ENCODE measurements at regions not wholly inside any gene's neighbourhood (a gene's known extent, or its start where the extent isn't known, plus 50 kb on each side); places are given as distances from the start of the nearest gene placed in this dataset.

GRCh38 chr6:143607168-143607567, 70.6 kb upstream of the PHACTR2 start:
- Histone ChIP-seq H3K4me3 (no peak overlapping the region), H3K27me3 (ENCODE audit: insufficient read depth in 3 of 3, low read length in 2 of 3) (no peaks in the 10 kb centered on the region), H3K4me1 (no peaks in the 10 kb centered on the region), H3K27ac (no peak overlapping the region), H3K9me3 (no peaks in the 10 kb centered on the region), H3K36me3 (ENCODE audit: insufficient read depth in 1 of 2, low read depth in 1 of 2) (no peaks in the 10 kb centered on the region)
- ATAC-seq (peak in 1 of 4 donors; percentile 56), DNase-seq (no peak)
- intact Hi-C loops (cut with DNase I) = no loop called here
- WGBS, 3 donors = 60 to 64% (median 62%) methylated on average over 7 of the region's 7 CpGs
- TF ChIP-seq CTCF (IDR thresholded peaks at IDR 0.05) = no peak

- TF ChIP-seq CTCF (IDR thresholded peaks at IDR 0.05) = no peak
- no peak overlapping the region for H3K27ac ChIP-seq
- no peaks in the 10 kb centered on the region for H3K9me3 ChIP-seq
- no peaks in the 10 kb centered on the region for H3K4me1 ChIP-seq
- 89 to 96% (median 93%) methylated on average over 6 of the region's 6 CpGs for WGBS, 3 donors
- DNase-seq = no peak
- no peak overlapping the region for H3K4me3 ChIP-seq
- intact Hi-C loops (cut with DNase I) = no loop called here
- H3K27me3 ChIP-seq (ENCODE audit: insufficient read depth in 3 of 3, low read length in 2 of 3) = no peaks in the 10 kb centered on the region
- ATAC-seq = no peak
- no peaks in the 10 kb centered on the region for H3K36me3 ChIP-seq (ENCODE audit: insufficient read depth in 1 of 2, low read depth in 1 of 2)
Observed at GRCh38 chr6:143605906-143606521, 71.8 kb upstream of the PHACTR2 start.

- no peak overlapping the region for H3K27ac ChIP-seq
Observed at GRCh38 chr6:143603455-143603854, 74.3 kb upstream of the PHACTR2 start.

GRCh38 chr6:143601504-143601903, 76.3 kb upstream of the PHACTR2 start:
- Histone ChIP-seq H3K27me3 (ENCODE audit: insufficient read depth in 3 of 3, low read length in 2 of 3) (no peaks in the 10 kb centered on the region), H3K9me3 (no peaks in the 10 kb centered on the region), H3K4me1 (no peaks in the 10 kb centered on the region), H3K4me3 (no peak overlapping the region), H3K36me3 (ENCODE audit: insufficient read depth in 1 of 2, low read depth in 1 of 2) (no peaks in the 10 kb centered on the region), H3K27ac (no peak overlapping the region)
- DNase-seq (no peak), ATAC-seq (no peak)
- WGBS, 3 donors = 18 to 57% (median 30%) methylated on average over 2 of the region's 2 CpGs
- TF ChIP-seq CTCF (IDR thresholded peaks at IDR 0.05) = no peak
- intact Hi-C loops (cut with DNase I) = no loop called here

More at GRCh38 chr6:143603455-143603854, 74.3 kb upstream of the PHACTR2 start:
- no peaks in the 10 kb centered on the region for H3K27me3 ChIP-seq (ENCODE audit: insufficient read depth in 3 of 3, low read length in 2 of 3)
- intact Hi-C loops (cut with DNase I) = no loop called here
- no peaks in the 10 kb centered on the region for H3K36me3 ChIP-seq (ENCODE audit: insufficient read depth in 1 of 2, low read depth in 1 of 2)
- H3K9me3 ChIP-seq = no peaks in the 10 kb centered on the region
- DNase-seq (no peak), ATAC-seq (no peak)
- H3K4me3 ChIP-seq = no peak overlapping the region
- H3K4me1 ChIP-seq = no peaks in the 10 kb centered on the region
- no peak for TF ChIP-seq CTCF (IDR thresholded peaks at IDR 0.05)
- WGBS, 3 donors = 80 to 89% (median 83%) methylated on average over 1 of the region's 1 CpG

- Histone ChIP-seq H3K4me1 (no peaks in the 10 kb centered on the region), H3K27me3 (ENCODE audit: insufficient read depth in 3 of 3, low read length in 2 of 3) (no peaks in the 10 kb centered on the region), H3K4me3 (no peak overlapping the region), H3K36me3 (ENCODE audit: insufficient read depth in 1 of 2, low read depth in 1 of 2) (no peaks in the 10 kb centered on the region), H3K27ac (no peak overlapping the region), H3K9me3 (no peaks in the 10 kb centered on the region)
- intact Hi-C loops (cut with DNase I) = no loop called here
- DNase-seq (no peak), ATAC-seq (no peak)
- TF ChIP-seq CTCF (IDR thresholded peaks at IDR 0.05) = no peak
- 91 to 98% (median 94%) methylated on average over 2 of the region's 2 CpGs for WGBS, 3 donors
Observed at GRCh38 chr6:143600821-143601220, 76.9 kb upstream of the PHACTR2 start.
